HG03066 (cell line): ENCODE measurements at regions not wholly inside any gene's neighbourhood (a gene's known extent, or its start where the extent isn't known, plus 50 kb on each side); places are given as distances from the start of the nearest gene placed in this dataset.

Experiments
- ATAC-seq: cut with Tn5 transposase; IDR thresholded peaks from one replicate; pipeline ENCODE4 v1.9.1; 2021; ENCODE audit warnings: low read depth; ENCODE audit not compliant: unreplicated experiment

- no peak for ATAC-seq
Measured at GRCh38 chr3:30258426-30259392, 347.7 kb upstream of the TGFBR2 start.

DNA sequence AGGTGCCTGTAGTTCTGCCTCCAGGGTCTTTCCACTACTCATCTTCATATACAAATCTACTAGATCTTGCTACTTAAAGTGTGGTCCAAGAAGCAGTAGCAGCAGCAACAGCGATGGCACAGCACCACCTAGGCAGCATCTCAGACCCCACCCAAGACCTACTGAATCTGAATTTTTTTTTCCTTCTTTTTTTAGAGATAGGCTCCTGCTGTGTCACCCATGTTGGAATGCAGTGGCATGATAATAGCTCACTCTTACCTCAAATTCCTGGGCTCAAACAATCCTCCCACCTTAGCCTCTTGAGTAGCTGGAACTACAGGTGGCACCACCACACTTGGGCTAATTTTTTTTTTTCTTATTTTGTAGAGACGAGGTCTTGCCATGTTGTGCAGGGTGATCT, 346.7 kb upstream of the TGFBR2 start:
- no peak for ATAC-seq

DNA sequence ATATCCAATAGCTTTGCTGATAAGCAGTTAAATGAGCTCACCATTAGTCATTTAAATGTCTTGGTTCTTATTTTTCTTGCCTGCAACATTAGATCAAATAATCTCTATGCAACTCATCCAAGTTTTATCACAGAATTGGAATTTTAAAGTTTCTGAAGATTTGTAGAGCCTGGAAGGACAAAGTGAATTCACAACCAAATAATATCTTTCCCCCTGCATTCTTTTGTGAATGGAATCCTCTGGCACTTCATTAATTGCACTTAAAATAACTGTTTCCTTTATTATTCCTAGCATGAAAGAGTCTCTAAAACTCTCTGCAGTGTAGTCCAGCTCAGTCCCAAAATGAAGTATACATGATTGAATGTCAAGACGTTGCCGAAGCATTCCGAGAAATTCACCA, 345.6 kb upstream of the TGFBR2 start:
- ATAC-seq = no peak

DNA sequence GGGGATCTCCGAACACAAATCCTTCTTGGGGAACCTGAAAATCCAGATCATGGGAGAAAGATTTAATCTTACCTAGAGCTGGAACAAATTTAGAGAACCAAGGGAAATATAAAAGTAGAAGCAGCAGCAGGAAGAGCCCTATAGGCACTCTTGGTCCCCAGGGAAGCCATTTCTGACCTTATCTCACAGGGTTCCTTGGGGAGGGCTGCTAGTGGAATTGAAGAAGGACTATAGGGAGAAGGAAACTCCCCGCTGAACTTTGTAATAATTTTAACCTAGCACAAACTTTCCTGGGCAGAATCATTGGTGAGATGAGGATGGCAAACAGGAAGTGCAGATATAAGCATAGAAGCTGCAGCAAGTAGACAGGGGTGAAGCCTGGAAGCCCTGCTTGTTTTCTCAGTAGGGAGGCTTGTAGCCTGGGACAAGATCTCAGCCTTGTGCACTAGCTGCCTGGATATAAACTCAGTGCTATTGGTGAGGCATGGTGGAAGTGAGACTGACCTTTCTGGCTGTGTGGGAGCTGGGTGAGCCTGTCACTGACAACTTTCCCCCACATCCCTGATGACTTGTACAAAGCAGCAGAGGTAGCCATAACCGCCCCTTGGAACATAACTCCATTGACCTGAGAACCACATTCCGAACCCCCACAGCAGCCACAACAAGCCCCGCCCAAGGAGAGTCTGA, 343.0 kb upstream of the TGFBR2 start:
- no peak for ATAC-seq

DNA sequence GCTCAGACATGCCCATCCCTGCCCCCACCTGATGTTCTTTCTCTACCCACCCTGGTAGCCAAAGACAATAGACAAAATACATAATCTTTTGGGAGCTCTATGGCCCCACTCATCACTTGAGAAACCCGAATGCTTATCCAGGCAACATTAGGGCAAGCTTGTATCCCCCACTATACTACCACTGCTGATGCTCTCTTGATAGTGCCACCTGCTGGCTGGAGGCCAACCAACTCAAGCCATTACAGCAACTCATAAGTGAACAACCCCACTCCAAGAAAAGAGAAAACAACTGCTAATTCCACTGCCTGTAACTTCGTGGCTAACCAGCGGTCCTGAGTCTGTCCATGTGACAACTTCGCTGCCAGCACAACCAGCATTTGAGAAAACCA, 342.5 kb upstream of the TGFBR2 start:
- ATAC-seq = no peak

DNA sequence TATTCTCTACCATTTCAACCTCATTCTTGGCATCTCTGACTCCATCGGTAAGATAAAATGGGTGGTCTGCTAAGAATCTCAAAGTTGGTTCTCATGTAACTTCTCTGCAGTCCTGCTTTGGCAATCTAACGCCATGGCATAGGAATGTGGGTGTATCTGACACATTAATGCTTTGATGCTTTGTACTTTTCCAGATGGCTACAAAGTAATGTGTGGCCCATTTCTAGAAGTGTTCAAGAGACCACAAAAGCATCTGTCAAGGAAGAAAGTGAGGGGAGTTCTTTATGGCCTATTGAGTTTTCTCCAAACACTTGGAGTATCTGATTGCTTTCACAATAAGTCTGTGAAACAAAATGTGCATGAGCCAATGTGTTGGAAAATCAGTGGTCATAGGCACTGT, 339.9 kb upstream of the TGFBR2 start:
- ATAC-seq = no peak

DNA sequence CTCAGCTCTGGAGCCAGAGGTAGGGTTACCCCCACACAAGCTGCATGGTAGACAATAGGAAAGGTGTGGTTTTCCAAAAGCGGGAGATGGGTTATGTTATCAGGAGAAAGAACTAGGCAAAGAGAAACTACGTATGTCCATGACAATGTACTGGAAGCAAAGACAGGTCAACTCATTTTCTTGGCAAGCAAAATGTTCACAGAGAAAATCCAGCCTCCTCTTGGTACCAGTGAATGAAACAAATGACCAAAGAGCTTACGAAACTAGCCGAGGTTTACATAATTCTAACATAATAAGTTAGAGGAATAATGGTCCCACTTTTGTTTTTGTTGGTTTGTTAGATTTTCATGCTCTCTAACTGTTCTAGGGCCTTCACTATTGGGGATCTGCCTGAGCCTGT, 338.1 kb upstream of the TGFBR2 start:
- no peak for ATAC-seq

- ATAC-seq = peak; percentile 70
Measured at GRCh38 chr3:30269751-30270445, 336.5 kb upstream of the TGFBR2 start.

GRCh38 chr3:30271781-30272180, 334.6 kb upstream of the TGFBR2 start:
- no peak for ATAC-seq

DNA sequence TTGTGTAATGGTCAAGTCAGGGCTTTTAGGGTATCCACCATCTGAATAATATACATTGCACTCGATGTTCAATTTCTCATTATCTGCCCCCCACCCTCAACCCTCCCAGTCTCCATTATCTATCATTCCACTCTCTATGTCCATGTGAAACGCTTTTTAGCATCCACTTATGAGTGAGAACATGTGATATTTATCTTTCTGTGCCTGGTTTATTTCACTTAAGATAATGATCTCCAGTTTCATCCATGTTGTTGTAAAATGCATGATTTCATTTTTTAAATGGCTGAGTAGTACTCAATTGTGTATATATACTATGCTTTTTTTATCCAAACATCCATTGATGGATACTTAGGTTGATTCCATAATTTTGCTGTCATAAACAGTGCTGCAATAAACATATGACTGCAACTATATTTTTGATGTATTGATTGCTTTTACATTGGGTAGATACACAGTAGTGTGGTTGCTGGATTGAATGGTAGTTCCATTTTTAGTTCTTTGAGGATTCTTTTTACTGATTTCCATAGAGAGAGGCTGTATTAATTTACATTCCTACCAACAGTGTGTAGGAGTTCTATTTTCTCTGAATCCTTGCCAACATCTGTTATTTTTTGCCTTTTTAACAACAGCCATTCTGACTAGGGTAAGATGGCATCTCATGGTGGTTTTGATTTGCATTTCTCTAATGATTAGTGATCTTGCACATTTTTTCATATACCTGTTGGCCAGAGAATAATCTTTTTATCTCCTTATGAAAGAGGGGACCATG, 332.9 kb upstream of the TGFBR2 start:
- ATAC-seq = no peak

GRCh38 chr3:30277494-30277893, 328.9 kb upstream of the TGFBR2 start:
- no peak for ATAC-seq

GRCh38 chr3:30281526-30281925, 324.9 kb upstream of the TGFBR2 start:
- ATAC-seq = no peak

GRCh38 chr3:30282154-30282696, 324.2 kb upstream of the TGFBR2 start:
- no peak for ATAC-seq

- no peak for ATAC-seq
Measured at GRCh38 chr3:30285188-30286006, 321.0 kb upstream of the TGFBR2 start.

- ATAC-seq = no peak
Measured at GRCh38 chr3:30286007-30286669, 320.3 kb upstream of the TGFBR2 start.

DNA sequence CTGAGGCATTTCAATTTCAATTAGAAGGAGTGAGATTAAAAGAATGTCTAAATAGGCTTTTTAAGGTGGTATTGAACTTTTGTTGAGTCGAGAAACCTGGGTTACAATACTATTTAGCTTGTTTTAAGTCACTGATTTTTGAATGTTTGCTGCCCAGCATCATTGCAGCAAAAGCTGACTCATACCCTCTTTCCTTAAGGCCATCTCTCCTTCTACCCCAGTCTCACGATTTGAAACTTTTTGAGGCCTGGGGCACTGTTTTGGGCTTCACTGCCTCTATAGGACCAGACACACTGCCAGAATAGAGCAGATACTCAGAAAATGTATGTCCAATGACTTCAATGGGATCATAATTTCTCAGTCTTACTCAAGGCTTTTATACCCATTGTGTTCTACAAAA, 319.6 kb upstream of the TGFBR2 start:
- ATAC-seq = no peak

GRCh38 chr3:30288830-30289229, 317.6 kb upstream of the TGFBR2 start:
- ATAC-seq = no peak

DNA sequence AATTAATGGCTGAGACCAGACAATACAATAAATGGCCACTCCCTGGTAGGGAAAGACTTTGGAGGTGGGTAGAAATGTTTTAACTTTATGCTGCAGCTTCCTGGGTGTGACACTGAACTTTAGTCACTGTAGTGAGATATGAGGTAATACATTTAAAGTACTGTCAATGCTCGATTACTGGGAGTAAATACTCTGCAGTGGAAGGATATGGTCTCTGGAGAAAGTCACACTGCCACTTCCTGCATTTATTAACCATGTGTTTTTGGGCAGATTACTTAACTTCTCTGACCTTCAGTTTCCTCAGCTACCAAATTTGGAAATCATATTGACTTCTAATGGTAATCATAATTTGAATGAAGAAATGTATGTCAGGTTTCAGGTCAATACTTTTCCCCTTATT, 317.1 kb upstream of the TGFBR2 start:
- ATAC-seq = no peak

- ATAC-seq = no peak
Measured at GRCh38 chr3:30289766-30290165, 316.6 kb upstream of the TGFBR2 start.
